ENCODE measurements at regions not wholly inside any gene's neighbourhood (a gene's known extent, or its start where the extent isn't known, plus 50 kb on each side); places are given as distances from the start of the nearest gene placed in this dataset.

DNA sequence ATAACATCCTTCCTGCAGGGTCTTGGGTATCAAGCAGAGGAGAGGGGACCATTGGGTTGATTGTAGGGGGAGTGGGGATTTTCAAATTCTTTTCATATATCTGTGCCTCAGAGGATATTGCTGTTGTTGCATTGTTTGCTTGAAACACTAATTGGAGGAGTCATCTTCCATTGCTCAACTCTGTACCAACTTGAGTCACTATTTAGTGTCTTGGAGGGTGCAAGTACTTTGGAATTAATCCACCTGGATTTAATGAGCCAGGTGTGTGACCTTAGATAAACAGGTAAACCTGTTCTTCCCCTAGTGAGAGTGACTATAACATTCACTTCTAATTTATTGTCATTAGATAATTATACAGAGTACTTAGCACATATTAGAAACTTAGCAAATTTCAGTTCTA, 151.3 kb upstream of the CNTNAP4 start:
- TF ChIP-seq, protein P1, sequence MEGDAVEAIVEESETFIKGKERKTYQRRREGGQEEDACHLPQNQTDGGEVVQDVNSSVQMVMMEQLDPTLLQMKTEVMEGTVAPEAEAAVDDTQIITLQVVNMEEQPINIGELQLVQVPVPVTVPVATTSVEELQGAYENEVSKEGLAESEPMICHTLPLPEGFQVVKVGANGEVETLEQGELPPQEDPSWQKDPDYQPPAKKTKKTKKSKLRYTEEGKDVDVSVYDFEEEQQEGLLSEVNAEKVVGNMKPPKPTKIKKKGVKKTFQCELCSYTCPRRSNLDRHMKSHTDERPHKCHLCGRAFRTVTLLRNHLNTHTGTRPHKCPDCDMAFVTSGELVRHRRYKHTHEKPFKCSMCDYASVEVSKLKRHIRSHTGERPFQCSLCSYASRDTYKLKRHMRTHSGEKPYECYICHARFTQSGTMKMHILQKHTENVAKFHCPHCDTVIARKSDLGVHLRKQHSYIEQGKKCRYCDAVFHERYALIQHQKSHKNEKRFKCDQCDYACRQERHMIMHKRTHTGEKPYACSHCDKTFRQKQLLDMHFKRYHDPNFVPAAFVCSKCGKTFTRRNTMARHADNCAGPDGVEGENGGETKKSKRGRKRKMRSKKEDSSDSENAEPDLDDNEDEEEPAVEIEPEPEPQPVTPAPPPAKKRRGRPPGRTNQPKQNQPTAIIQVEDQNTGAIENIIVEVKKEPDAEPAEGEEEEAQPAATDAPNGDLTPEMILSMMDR (IDR thresholded peaks at IDR 0.05) = no peak
- no peak for TF ChIP-seq EZH2 (IDR thresholded peaks at IDR 0.05; ENCODE audit: borderline replicate concordance, insufficient read depth, low read depth, low read length, poor library complexity, severe bottlenecking)

All from B cell (primary cell).